GM12878 (cell line): ENCODE measurements at regions not wholly inside any gene's neighbourhood (a gene's known extent, or its start where the extent isn't known, plus 50 kb on each side); places are given as distances from the start of the nearest gene placed in this dataset.

Experiments used
- CEBPZ ChIP-seq: fragments of 150-350 bp; IDR thresholded peaks from 2 replicates; pipeline ENCODE4 v1.6.1; 2016; ENCODE audit warnings: low read depth, low read length
- CHD1 ChIP-seq: IDR thresholded peaks from 2 replicates; pipeline ENCODE4 v1.6.1; 2012; ENCODE audit warnings: low read depth, low read length, improper control_type of control experiment
- EP300 ChIP-seq, 2 experiments: fragments of 150-350 bp in 1 of 2; IDR thresholded peaks; 2 replicates each; pipeline ENCODE4 v1.6.1; 2011 to 2012; ENCODE audit warnings: low read depth in 2 of 2, low read length in 2 of 2, borderline replicate concordance in 1 of 2, improper control_type of control experiment in 1 of 2, inconsistent platforms in 1 of 2; ENCODE audit not compliant: control insufficient read depth in 1 of 2
- ETV6 ChIP-seq, 2 experiments: fragments of 450-650 bp in 1 of 2; IDR thresholded peaks in 1 of 2; conservative IDR thresholded peaks in 1 of 2; 2 replicates each; pipeline ENCODE4 v1.6.1; 2014; ENCODE audit warnings: antibody characterized with exemption in 1 of 2, borderline replicate concordance in 1 of 2, low read depth in 1 of 2, mild to moderate bottlenecking in 1 of 2, moderate library complexity in 1 of 2
- IRF5 ChIP-seq: fragments of 450-650 bp; IDR thresholded peaks from 2 replicates; pipeline ENCODE4 v1.6.1; 2017; ENCODE audit warnings: borderline replicate concordance
- MEF2A ChIP-seq: IDR thresholded peaks from 2 replicates; pipeline ENCODE4 v1.6.1; 2011; ENCODE audit warnings: low read depth, mild to moderate bottlenecking, low read length, moderate library complexity; ENCODE audit not compliant: insufficient read depth
- PAX8 ChIP-seq: fragments of 450-650 bp; IDR thresholded peaks from 2 replicates; pipeline ENCODE4 v1.6.1; 2017; ENCODE audit warnings: mild to moderate bottlenecking, moderate library complexity
- RAD51 ChIP-seq: fragments of 450-650 bp; IDR thresholded peaks from 2 replicates; pipeline ENCODE4 v1.6.1; 2016; ENCODE audit warnings: moderate library complexity, mild to moderate bottlenecking, inconsistent platforms
- RELB ChIP-seq: fragments of 450-650 bp; IDR thresholded peaks from 2 replicates; pipeline ENCODE4 v1.6.1; 2017; ENCODE audit warnings: low read depth, mild to moderate bottlenecking, moderate library complexity
- SIN3A ChIP-seq: IDR thresholded peaks from 2 replicates; pipeline ENCODE4 v1.6.1; 2012; ENCODE audit warnings: low read depth, low read length, improper control_type of control experiment
- SMAD1 ChIP-seq: fragments of 450-650 bp; IDR thresholded peaks from 2 replicates; pipeline ENCODE4 v1.6.1; 2018; ENCODE audit warnings: mild to moderate bottlenecking, low read depth; ENCODE audit not compliant: partially characterized antibody
- TARDBP ChIP-seq: IDR thresholded peaks from 2 replicates; pipeline ENCODE4 v1.6.1; 2016; ENCODE audit warnings: borderline replicate concordance
- USF1 ChIP-seq: IDR thresholded peaks from 2 replicates; pipeline ENCODE4 v1.6.1; 2011; ENCODE audit warnings: borderline replicate concordance, low read depth, mild to moderate bottlenecking, moderate library complexity, mixed read lengths, low read length; ENCODE audit not compliant: insufficient read depth; ENCODE audit errors: extremely low read length
- ZBTB11 ChIP-seq: fragments of 450-650 bp; formaldehyde crosslinking; IDR thresholded peaks from 2 replicates; pipeline ENCODE4 v1.5.0; 2022; ENCODE audit warnings: mild to moderate bottlenecking, missing genetic modification characterization
- ZNF274 ChIP-seq: IDR thresholded peaks from one replicate; pipeline ENCODE4 v1.8.0; 2011; ENCODE audit not compliant: insufficient read length, insufficient read depth

- TF ChIP-seq USF1 (no peak), IRF5 (no peak), SMAD1 (no peak), ZBTB11 (no peak), RAD51 (peak; percentile 59), RELB (0 out of 2 replicates have a peak, but pooled peaks have one; percentile 36), MEF2A (no peak), ZNF274 (no peak), EP300 (IDR thresholded peaks at IDR 0.05; ENCODE audit: borderline replicate concordance in 1 of 2, control insufficient read depth in 1 of 2, low read depth in 2 of 2, low read length in 2 of 2) (peak in 1 of 2 experiments; percentile 25; a peak in 1 of 4 replicates), SIN3A (no peak), CHD1 (no peak), TARDBP (no peak), PAX8 (no peak), ETV6 (conservative IDR thresholded peaks at IDR 0.05 in 1 of 2, IDR thresholded peaks at IDR 0.05 in 1 of 2; ENCODE audit: borderline replicate concordance in 1 of 2, low read depth in 1 of 2) (no peak), CEBPZ (no peak)
Observed at GRCh38 chr2:37573451-37574388, 97.7 kb downstream of the CDC42EP3 start (continued).
